ENCODE measurements at regions not wholly inside any gene's neighbourhood (a gene's known extent, or its start where the extent isn't known, plus 50 kb on each side); places are given as distances from the start of the nearest gene placed in this dataset.

DNA sequence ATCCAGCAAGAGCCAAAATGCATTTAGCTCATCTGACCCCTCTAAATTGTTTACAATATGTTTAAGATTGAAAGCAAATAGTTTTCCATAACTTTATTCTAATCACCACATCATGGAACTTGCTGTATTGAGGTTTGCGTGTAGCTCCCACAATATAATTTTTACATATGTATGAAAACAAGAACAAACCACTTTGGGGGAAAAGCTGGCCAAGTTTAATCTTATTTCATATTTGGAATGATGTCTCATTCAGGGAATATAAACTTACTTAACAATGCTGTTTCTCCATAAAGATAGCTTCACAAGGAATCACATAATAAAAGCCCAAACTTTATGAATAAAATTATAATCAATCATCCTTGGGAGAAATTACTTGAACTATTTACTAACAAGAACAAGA, 194.6 kb upstream of the PCSK5 start:
- no peak for ATAC-seq (replicated peaks in 6 of 8)
- in situ Hi-C loops (cut with MboI; ENCODE audit: low pct_unique_long_range_greater_than_20kb in 2 of 9, low sequenced_read_pairs in 9 of 9, unreplicated experiment in 9 of 9) = no loop called here
- 0 to 45% (median 0%) methylated on average over 1 of the region's 1 CpG; no CpG with 5 or more reads in 1 of the 10 experiments for WGBS, 10 experiments
- Histone ChIP-seq H3K4me1 (replicated peaks in 1 of 2) (peaks cover 0 to 7% of the 10 kb centered on the region in 2 donors), H3K27ac (no peak overlapping the region), H3K4me3 (no peak overlapping the region)

DNA sequence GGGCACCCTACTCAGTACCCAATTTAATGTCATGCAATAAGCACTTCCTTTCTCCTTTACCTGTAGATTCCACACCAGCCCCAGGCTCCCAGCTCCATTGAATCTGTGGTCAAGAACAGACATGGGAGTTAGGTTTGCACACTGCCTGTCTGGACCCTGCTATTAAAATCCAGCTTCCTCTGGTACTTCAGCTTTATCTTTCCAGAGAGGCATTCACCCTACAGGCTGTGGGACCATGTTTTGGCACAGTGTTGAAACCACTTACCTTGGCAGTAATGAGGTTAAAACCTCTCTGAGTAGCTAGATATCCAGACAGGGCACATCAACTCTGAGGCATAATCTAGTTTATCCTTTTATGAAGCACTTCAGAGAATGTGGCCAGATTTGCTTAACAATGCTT, 191.5 kb upstream of the PCSK5 start:
- H3K4me3 ChIP-seq = no peak overlapping the region
- ATAC-seq (replicated peaks in 6 of 8) = no peak
- no peak overlapping the region for H3K27ac ChIP-seq
- H3K4me1 ChIP-seq (replicated peaks in 1 of 2) = no peaks in the 10 kb centered on the region
- in situ Hi-C loops (cut with MboI; ENCODE audit: low pct_unique_long_range_greater_than_20kb in 2 of 9, low sequenced_read_pairs in 9 of 9, unreplicated experiment in 9 of 9) = no loop called here

DNA sequence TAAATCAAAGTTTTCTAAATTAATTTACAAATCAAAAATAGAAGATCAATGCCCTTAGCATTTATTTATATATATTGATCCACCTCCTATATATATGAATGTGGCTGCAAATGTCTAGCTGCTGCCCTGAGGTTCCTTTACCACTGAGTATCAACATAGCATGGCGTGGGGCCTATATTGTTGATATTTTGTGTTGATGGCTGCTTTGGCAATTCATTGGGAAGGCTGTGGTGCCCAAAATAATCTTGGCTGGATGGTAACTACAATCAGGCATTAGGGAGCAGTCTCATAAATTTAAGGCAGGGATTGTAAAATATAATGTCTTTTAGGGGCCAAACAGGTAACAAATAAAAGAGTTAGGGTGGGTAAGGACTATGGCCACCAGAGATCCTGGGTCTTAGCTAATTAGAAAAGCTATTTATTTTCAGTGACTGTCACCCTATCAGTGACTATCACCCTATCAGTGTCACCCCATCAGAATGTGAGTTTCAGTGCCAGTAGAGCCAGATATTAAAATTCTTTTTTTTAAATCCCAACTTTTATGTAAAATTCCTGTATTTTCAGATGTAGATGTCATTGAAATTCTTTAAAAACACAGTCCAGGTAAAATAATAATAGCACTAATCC, 190.7 kb upstream of the PCSK5 start:
- no peak overlapping the region for H3K4me3 ChIP-seq
- ATAC-seq (replicated peaks in 6 of 8) = no peak
- in situ Hi-C loops (cut with MboI; ENCODE audit: low pct_unique_long_range_greater_than_20kb in 2 of 9, low sequenced_read_pairs in 9 of 9, unreplicated experiment in 9 of 9) = loop anchor here in 1 of 9 experiments (25.0 kb wide), 1 partner anchor 112 kb away; no protein-coding TSS in a partner anchor
- no peak overlapping the region for H3K27ac ChIP-seq
- 0 to 88% (median 54%) methylated on average over 1 of the region's 1 CpG; no CpG with 5 or more reads in 2 of the 10 experiments for WGBS, 10 experiments
- no peaks in the 10 kb centered on the region for H3K4me1 ChIP-seq (replicated peaks in 1 of 2)

DNA sequence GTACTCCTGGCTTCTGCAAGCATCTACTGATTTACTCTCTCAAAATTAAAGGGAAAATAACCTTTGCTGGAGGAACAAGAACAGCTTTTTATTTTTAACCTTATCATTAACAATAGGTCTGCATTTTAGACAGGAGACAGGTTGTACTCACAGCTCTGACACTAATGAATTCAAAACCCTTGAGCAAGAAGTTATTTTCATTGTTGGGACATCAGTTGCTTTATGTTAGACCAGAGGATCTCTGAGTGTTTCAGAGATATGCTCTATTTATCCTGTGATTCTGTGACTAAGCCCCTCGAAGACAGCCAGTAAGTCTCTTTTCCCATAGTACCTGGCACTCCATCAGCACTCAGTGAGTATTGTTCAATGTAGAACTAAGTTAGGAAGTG, 190.2 kb upstream of the PCSK5 start:
- WGBS, 10 experiments = 0 to 80% (median 60%) methylated on average over 1 of the region's 1 CpG; no CpG with 5 or more reads in 3 of the 10 experiments
- in situ Hi-C loops (cut with MboI; ENCODE audit: low pct_unique_long_range_greater_than_20kb in 2 of 9, low sequenced_read_pairs in 9 of 9, unreplicated experiment in 9 of 9) = loop anchor here in 1 of 9 experiments (25.0 kb wide), 1 partner anchor 113 kb away; no protein-coding TSS in a partner anchor

DNA sequence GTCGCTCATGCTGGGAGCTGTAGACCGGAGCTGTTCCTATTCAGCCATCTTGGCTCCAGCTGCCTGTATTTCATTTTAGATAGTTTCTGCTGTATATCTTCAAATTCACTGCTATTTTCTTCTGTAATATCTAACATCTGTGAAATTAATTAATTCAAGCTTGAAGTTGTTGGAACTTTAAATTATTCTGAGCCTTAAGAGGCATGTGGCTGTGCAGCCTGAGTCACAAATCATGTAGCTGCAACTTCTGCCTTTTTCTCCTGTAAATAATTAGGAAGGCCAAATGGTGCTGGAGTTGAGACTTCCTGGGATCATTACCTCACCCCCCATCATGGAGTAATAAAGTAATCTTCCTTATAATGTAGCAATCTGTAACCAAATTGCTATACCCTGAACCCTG, 183.3 kb upstream of the PCSK5 start:
- in situ Hi-C loops (cut with MboI; ENCODE audit: low pct_unique_long_range_greater_than_20kb in 2 of 9, low sequenced_read_pairs in 9 of 9, unreplicated experiment in 9 of 9) = loop anchor here in 1 of 9 experiments (25.0 kb wide), 1 partner anchor 120 kb away; no protein-coding TSS in a partner anchor
- no peak overlapping the region for H3K4me3 ChIP-seq
- ATAC-seq (replicated peaks in 6 of 8) = no peak
- no peaks in the 10 kb centered on the region for H3K4me1 ChIP-seq (replicated peaks in 1 of 2)
- WGBS, 10 experiments = 20 to 100% (median 100%) methylated on average over 1 of the region's 2 CpGs; no CpG with 5 or more reads in 7 of the 10 experiments
- H3K27ac ChIP-seq = no peak overlapping the region

More for the DNA sequence above, 190.2 kb upstream of the PCSK5 start:
- H3K27ac ChIP-seq = no peak overlapping the region
- H3K4me3 ChIP-seq = no peak overlapping the region
- no peaks in the 10 kb centered on the region for H3K4me1 ChIP-seq (replicated peaks in 1 of 2)
- no peak for ATAC-seq (replicated peaks in 6 of 8)

DNA sequence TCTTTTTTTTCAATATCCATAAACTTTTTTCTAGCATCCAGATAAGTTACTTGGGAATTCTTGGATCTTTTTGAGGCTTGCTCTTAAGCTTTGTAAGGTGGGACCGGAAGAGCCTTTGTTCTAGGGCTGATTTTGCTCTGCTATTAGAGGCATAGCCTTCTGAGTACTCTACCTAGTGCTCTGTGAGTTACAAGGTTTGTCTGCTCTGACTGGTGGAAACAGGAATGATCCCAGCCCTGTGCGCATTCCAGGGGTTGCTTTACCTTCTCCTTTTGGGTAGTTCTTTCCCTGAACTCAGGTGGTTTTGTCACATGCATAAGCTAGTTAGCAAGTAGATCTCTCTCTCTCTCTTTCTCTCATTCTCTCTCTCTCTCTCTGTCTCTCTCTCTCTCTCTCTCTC, 180.8 kb upstream of the PCSK5 start:
- ATAC-seq (replicated peaks in 6 of 8) = no peak
- Histone ChIP-seq H3K4me3 (no peak overlapping the region), H3K4me1 (replicated peaks in 1 of 2) (no peaks in the 10 kb centered on the region), H3K27ac (no peak overlapping the region)
- 0 to 86% (median 20%) methylated on average over 1 to 2 of the region's 2 CpGs; no CpG with 5 or more reads in 6 of the 10 experiments for WGBS, 10 experiments
- in situ Hi-C loops (cut with MboI; ENCODE audit: low pct_unique_long_range_greater_than_20kb in 2 of 9, low sequenced_read_pairs in 9 of 9, unreplicated experiment in 9 of 9) = loop anchor here in 1 of 9 experiments (25.0 kb wide), 1 partner anchor 122 kb away; no protein-coding TSS in a partner anchor

DNA sequence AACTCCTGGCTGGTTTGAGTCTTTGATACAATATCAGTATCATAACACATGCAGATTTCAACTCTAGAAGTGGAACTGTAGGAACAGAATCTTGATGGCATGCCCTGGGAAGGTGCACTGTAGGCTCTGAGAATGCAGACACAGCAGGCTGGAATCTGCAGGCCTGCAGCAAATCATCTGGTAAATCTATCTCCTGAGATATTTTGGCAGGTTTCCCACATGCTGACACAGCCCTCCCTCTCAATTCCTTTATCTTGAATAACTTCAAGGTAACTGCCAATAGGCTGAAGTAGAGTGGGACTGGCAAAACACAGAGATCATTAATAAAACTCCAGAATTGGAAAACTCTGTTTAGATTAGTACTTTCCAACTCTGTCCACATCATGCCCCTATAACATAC, 177.8 kb upstream of the PCSK5 start:
- H3K27ac ChIP-seq = no peak overlapping the region
- H3K4me1 ChIP-seq (replicated peaks in 1 of 2) = no peaks in the 10 kb centered on the region
- no peak for ATAC-seq (replicated peaks in 6 of 8)
- no peak overlapping the region for H3K4me3 ChIP-seq
- in situ Hi-C loops (cut with MboI; ENCODE audit: low pct_unique_long_range_greater_than_20kb in 2 of 9, low sequenced_read_pairs in 9 of 9, unreplicated experiment in 9 of 9) = loop anchor here in 1 of 9 experiments (25.0 kb wide), 1 partner anchor 125 kb away; no protein-coding TSS in a partner anchor

DNA sequence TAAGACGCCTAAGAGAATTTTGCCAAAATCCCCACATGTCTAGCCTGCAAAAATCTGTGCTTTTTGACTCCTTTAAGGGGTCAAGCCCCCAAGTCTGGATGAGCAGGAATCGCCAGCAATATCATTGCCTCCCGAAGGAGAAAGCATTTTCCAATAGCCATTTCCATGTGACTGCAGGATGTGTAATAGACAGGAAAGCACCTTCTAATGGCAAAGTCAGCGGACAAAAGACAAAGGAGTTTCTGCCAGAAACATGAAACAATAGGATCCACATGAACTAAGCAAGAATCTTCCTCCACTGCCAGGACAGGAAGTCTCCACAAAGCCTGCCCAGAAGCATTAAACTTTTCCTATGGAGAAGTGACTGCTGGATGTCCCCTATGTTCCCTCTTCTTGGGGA, 177.1 kb upstream of the PCSK5 start:
- in situ Hi-C loops (cut with MboI; ENCODE audit: low pct_unique_long_range_greater_than_20kb in 2 of 9, low sequenced_read_pairs in 9 of 9, unreplicated experiment in 9 of 9) = loop anchor here in 1 of 9 experiments (25.0 kb wide), 1 partner anchor 126 kb away; no protein-coding TSS in a partner anchor
- no peak for ATAC-seq (replicated peaks in 6 of 8)

DNA sequence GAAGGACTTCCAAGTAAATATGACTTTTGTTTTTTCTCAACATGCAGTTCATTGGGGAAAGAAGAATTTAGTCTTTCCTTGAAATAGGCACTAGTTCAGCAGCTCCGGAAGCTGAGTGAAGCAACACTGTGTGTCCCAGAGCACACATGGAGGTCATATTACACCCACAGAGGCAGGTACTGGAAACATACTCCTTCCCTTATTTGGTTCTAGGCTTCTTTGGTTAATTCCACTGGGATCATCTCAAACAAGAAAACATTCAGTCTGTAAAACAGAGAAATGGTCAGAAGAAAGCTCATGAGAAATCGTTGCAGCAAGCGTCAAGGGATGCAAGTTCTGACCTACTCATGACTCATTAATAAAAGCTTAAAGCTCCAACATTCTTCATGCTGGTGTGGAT, 175.1 kb upstream of the PCSK5 start:
- in situ Hi-C loops (cut with MboI; ENCODE audit: low pct_unique_long_range_greater_than_20kb in 2 of 9, low sequenced_read_pairs in 9 of 9, unreplicated experiment in 9 of 9) = loop anchor here in 1 of 9 experiments (25.0 kb wide), 1 partner anchor 128 kb away; no protein-coding TSS in a partner anchor
- H3K27ac ChIP-seq = no peak overlapping the region
- WGBS, 10 experiments = 0 to 100% (median 80%) methylated on average over 1 to 3 of the region's 3 CpGs; no CpG with 5 or more reads in 1 of the 10 experiments
- peaks cover 0 to 3% of the 10 kb centered on the region in 2 donors for H3K4me1 ChIP-seq (replicated peaks in 1 of 2)
- H3K4me3 ChIP-seq = no peak overlapping the region
- ATAC-seq (replicated peaks in 6 of 8) = no peak

More for the DNA sequence above, 177.1 kb upstream of the PCSK5 start:
- no peak overlapping the region for H3K4me3 ChIP-seq
- WGBS, 10 experiments = 6 to 100% (median 86%) methylated on average over 1 to 4 of the region's 4 CpGs; no CpG with 5 or more reads in 1 of the 10 experiments
- no peaks in the 10 kb centered on the region for H3K4me1 ChIP-seq (replicated peaks in 1 of 2)
- H3K27ac ChIP-seq = no peak overlapping the region

DNA sequence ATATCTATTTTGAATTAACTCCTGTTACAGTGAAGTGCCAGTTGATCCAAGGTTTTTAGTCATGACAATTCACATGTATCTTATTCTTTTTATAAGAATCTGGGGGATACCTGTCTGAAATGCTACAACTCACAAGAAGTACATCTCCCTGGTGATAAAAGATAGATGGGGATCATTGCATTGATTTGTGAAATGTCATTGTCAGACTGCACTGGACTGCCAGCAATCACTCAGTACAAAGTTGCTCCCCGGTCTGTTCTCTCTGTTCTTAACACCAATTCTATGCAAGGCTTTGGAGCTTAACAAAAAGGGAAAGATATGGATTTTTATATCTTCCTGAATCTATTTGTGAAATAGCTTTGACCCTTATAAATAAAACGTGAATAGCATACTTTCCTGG, 171.8 kb upstream of the PCSK5 start:
- no peak overlapping the region for H3K4me3 ChIP-seq
- in situ Hi-C loops (cut with MboI; ENCODE audit: low pct_unique_long_range_greater_than_20kb in 2 of 9, low sequenced_read_pairs in 9 of 9, unreplicated experiment in 9 of 9) = loop anchor here in 1 of 9 experiments (25.0 kb wide), 1 partner anchor 131 kb away; no protein-coding TSS in a partner anchor
- peaks cover 0 to 3% of the 10 kb centered on the region in 2 donors for H3K4me1 ChIP-seq (replicated peaks in 1 of 2)
- ATAC-seq (replicated peaks in 6 of 8) = peak in 1 of 8 experiments; percentile 66
- no peak overlapping the region for H3K27ac ChIP-seq
- WGBS, 10 experiments = 17 to 100% (median 66%) methylated on average over 1 to 2 of the region's 2 CpGs

DNA sequence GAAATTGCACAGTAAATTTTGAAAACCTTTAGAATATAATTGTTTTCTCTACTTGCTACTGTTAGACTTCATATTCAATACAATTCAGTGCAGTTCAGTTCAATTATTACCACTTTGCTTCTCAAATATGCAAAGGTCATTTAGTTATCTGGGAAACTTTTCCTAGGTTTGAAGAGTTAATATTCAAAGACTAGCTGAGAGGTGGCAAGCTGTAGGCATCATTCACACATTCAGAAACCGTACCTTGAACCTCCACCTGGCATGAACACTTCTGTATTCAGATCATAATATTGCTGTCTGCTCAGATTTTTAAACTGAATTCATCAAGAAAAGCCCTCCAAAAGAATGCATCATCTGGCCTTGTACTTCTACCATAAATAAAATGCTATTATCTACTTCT, 162.1 kb upstream of the PCSK5 start:
- 0 to 86% (median 81%) methylated on average over 1 of the region's 1 CpG; no CpG with 5 or more reads in 4 of the 10 experiments for WGBS, 10 experiments
- H3K27ac ChIP-seq = no peak overlapping the region
- ATAC-seq (replicated peaks in 6 of 8) = no peak
- no peaks in the 10 kb centered on the region for H3K4me1 ChIP-seq (replicated peaks in 1 of 2)
- in situ Hi-C loops (cut with MboI; ENCODE audit: low pct_unique_long_range_greater_than_20kb in 2 of 9, low sequenced_read_pairs in 9 of 9, unreplicated experiment in 9 of 9) = loop anchor here in 1 of 9 experiments (25.0 kb wide), 1 partner anchor 134 kb away; no protein-coding TSS in a partner anchor
- no peak overlapping the region for H3K4me3 ChIP-seq

DNA sequence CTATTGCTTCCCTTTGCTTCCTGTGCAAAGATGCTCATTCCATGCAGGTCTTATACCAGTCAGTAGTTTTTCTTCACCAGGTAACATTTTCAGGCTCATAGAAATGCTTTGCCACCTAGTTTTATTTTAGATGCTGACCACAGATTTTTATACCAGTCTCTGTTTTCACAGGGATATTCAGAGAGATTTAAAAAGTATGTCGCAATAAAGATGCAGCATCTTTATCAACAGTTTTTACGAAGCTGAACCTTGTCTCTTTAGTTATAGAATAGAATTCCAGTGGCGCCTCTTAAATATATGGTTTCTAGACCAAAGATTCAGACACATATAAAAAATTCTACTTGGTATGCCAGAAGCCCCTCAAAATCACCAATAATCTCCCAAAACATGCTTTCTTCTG, 155.7 kb upstream of the PCSK5 start:
- no peak overlapping the region for H3K4me3 ChIP-seq
- WGBS, 10 experiments = 10 to 100% (median 84%) methylated on average over 1 to 3 of the region's 3 CpGs; no CpG with 5 or more reads in 2 of the 10 experiments
- no peaks in the 10 kb centered on the region for H3K4me1 ChIP-seq (replicated peaks in 1 of 2)
- in situ Hi-C loops (cut with MboI; ENCODE audit: low pct_unique_long_range_greater_than_20kb in 2 of 9, low sequenced_read_pairs in 9 of 9, unreplicated experiment in 9 of 9) = loop anchor here in 1 of 9 experiments (25.0 kb wide), 1 partner anchor 127 kb away; no protein-coding TSS in a partner anchor
- H3K27ac ChIP-seq = no peak overlapping the region
- ATAC-seq (replicated peaks in 6 of 8) = no peak

DNA sequence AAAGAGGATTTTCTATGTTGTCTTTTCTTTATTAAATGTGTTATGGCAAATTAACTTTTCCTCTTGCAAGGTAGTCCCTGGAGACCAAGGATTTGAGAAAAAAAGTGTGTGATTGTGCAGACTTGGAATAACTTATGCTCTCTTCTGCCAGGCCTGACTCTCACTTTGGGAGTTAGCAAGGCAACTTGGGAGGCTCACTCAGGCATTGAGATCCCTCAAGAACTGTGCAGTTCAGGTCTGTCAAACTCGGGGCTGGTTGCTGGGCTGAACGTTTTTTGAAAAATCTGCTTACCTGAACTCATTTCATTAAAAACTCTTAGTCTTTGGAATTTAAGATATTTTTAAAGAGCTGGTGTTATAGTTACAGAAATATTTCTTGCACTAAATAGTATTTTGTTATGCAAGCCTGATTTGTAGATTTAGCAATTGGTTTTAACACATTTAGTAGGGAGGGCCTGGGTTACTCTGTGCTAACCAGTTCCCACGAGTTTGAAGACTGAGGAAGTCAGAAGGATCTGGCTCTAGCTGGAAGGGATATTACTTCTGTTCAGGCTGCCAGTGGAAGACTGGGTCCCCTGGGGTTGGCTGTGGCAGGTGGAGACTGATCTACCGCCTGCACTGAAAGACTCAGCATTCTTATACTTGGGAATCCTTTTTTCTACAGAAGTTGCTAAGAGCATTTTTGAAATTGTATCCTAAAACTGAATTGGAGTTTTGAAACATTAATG, 150.4 kb upstream of the PCSK5 start:
- peak in 2 of 8 experiments; percentile 31 to 33 for ATAC-seq (replicated peaks in 6 of 8)
- in situ Hi-C loops (cut with MboI; ENCODE audit: low pct_unique_long_range_greater_than_20kb in 2 of 9, low sequenced_read_pairs in 9 of 9, unreplicated experiment in 9 of 9) = loop anchor here in 1 of 9 experiments (25.0 kb wide), 1 partner anchor 122 kb away; no protein-coding TSS in a partner anchor
- Histone ChIP-seq H3K27ac (no peak overlapping the region), H3K4me3 (no peak overlapping the region), H3K4me1 (replicated peaks in 1 of 2) (no peaks in the 10 kb centered on the region)
- 0 to 70% (median 32%) methylated on average over 1 to 4 of the region's 4 CpGs for WGBS, 10 experiments
